HG02852 (cell line): ENCODE measurements at regions not wholly inside any gene's neighbourhood (a gene's known extent, or its start where the extent isn't known, plus 50 kb on each side); places are given as distances from the start of the nearest gene placed in this dataset.
"Not testable (repeated sequence)": the region's sequence is repeated elsewhere in the genome, so short reads cannot be mapped to it uniquely, and the experiment has no call there.

Experiments
- ATAC-seq: cut with Tn5 transposase; IDR thresholded peaks from one replicate; pipeline ENCODE4 v1.9.1; 2021; ENCODE audit warnings: mild to moderate bottlenecking, moderate library complexity; ENCODE audit not compliant: unreplicated experiment

GRCh38 chr2:41032715-41033114 lies 580.8 kb upstream of the SLC8A1 start:
- no peak for ATAC-seq

DNA sequence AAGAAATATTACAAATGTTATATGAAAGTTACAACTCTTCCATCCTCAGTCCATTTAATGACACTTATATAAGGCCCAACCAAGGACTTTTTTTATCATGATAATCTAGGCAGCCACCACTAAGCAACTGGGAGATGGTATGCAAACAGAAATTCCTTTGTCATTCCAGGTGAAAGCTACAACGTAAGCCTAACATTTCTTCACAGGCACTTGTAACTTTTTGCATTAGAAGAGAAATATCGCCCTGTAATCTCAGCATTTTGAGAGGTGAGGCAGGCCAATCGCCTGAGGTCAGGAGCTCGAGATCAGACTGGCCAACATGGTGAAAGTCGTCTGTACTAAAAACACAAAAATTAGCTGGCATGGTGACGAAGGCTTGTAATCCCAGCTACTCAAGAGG lies 581.2 kb upstream of the SLC8A1 start:
- ATAC-seq: no peak

DNA sequence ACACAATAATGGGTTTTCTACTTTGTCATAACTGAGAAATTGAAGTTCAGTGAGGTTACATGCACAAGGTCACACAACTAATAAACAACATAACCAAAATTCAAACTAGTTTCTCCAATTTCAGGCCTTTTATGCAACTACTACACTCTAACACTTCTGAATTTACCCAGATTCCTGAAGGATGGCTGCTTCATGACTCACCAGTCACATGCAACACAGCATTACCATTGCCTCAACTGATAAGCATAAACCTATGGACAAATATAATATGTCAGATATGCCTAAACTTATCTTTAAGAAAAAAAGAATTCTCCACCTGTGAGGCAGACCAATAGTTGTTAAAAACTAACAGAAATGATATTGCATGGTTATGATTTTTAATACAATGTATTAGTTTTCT lies 586.5 kb upstream of the SLC8A1 start:
- no peak for ATAC-seq

DNA sequence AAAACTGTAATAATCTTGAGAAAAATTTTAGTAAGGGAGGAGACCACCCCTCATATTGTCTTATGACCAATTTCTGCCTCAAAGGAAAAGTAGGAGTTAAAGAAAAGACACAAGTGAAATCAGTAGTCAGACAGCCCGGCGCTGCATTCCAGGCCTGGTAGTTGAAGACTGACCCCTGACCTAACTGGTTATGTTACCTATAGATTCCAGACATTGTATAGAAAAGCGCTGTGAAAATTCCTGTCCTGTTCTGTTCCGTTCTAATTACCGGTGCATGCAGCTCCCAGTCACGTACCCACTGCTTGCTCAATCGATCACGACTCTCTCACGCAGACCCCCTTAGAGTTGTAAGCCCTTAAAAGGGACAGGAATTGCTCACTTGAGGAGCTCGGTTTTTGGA lies 587.9 kb upstream of the SLC8A1 start:
- not testable (repeated sequence) for ATAC-seq

DNA sequence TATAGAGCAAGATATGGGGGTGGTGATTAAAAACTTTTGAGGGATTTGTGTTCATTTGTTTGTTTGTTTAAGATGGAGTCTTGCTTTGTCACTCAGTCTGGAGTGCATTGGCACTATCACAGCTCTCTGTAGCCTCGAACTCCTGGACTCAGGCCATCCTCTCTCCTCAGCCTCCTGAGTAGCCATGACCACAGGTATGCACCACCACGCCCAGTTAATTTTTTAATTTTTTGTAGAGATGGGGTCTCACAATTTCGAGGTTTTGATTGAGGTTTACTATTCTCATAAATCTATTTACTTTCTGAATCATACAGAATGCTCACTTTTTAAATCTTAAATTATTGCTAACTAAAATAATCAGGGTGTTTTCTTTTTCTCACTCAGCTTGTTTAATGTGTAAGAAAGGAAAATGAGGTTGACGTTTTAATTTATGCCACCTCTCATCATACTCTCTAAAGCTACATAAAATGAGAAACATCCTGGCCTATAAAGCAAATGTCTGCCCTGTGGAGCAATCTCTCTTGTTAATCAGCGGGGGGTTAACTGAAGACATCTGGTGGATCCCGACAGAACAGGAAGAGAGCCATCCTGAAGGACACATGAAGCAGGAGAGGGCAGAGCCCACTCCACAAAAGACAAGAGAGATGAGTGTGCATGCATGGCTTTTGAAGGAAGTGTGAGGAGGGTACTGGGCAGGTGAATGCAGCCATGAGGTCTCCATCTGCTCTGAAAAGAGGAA lies 589.1 kb upstream of the SLC8A1 start:
- no peak for ATAC-seq

DNA sequence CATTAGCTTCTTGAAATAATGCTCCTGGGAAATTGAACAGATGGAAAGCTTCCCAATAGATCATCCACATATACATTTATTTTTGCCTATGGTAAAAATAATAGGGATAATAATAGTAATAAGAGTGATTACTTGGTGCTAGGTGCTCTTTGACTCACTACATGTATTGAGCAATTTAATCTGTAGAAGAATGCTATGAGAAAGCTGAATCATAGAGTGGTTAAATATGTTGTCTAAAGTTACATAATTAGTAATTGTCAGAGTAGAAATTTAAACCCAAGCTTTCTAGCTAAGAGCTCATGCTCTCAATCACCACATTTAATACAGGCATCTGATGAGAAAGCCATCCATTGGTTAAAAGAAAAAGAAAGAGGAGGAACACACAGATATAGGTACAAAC lies 590.5 kb upstream of the SLC8A1 start:
- no peak for ATAC-seq

DNA sequence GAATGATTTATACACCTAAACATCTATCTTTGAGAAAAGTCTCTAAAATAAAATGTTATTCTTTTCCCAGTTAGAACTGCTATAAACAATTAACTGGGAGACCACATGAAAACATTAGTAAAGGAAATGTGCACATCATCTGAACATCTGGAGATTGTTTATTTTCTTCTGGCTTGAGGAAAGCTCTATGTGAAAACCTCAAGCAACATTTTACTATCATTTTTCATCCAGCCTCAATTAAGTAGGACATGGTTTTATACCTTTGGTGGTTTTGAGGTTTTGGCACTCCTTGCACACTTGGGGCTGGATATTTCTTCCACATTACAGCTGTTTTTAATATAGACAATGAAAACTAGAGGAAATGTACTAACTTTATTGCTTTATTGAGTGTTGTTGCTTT lies 609.5 kb upstream of the SLC8A1 start:
- no peak for ATAC-seq

- no peak for ATAC-seq
These were observed 610.4 kb upstream of the SLC8A1 start for GRCh38 chr2:41062336-41062735.

DNA sequence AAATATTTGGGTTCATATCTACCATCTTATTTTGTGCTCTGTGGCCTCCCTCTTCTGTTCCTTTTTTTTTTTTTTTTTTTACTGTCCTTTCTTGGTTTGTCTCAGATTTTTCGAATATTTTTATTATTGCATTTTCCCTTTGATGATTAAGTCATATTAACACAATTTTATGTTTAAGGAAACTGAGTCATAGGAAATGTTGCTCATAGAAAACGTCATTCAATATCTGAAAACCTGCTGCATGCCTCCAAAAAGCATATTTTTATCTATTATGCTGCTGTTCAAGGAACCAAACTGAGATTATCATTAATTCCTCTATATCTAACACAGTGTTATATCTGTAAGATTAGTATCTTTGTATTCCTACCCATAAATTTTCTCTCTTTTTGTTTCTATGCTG lies 614.3 kb upstream of the SLC8A1 start:
- no peak for ATAC-seq

DNA sequence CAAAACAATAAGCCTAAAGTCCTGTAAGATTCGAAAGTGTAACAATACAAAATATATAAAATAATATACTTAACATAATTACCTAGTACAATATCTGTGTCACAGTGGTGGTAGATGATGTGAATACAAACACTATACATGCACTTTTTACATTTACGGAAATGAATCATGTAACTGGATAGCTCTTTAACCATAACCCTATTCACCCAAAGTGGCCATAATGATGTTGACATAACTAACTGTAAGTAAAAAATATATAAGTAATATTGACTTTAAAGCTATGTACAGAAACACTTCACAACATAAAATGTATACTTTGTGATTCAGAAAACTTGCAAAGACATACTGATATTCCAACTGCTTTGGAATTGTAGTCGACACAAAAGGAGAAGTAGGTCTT lies 616.9 kb upstream of the SLC8A1 start:
- no peak for ATAC-seq

- ATAC-seq: no peak
These were observed 626.5 kb upstream of the SLC8A1 start for GRCh38 chr2:41078341-41078740.

DNA sequence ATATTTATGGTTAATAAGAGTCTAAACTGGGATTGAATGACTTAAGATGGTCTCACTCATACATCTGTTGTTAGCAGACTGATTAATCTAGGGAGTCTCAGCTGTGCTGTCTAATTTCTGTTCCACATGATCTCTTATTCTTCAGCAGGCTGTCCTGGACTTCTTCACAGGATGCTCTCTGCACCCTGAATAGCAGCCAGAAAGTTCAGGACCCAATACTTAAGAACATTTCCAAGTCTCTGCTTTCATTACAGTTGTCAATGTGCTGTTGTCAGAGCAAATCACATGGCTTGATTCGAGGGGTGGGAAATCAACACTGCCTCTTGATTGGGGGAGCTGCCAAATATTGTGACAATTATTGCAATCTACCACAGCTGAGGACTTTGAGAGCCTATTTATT lies 627.1 kb upstream of the SLC8A1 start:
- no peak for ATAC-seq

- no peak for ATAC-seq
These were observed 632.4 kb upstream of the SLC8A1 start for GRCh38 chr2:41084321-41084720.

DNA sequence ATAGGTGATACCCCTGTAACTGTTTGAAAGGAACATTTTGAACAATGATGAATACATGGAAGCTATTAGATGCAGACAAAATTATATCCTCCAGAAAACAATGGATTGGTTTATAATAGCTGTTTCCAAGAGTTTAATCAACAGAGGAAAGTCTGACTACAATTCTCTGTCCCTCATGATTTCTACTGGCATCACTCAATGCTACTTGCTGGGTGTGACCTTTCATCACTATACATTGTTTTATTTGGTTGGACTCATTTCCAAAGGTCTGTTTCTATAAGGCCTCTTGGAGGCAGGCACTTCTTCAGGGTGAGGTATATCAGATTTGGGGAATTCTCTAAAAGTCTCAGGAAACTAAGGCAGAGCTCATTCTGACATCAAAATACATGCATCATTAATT lies 636.1 kb upstream of the SLC8A1 start:
- no peak for ATAC-seq

DNA sequence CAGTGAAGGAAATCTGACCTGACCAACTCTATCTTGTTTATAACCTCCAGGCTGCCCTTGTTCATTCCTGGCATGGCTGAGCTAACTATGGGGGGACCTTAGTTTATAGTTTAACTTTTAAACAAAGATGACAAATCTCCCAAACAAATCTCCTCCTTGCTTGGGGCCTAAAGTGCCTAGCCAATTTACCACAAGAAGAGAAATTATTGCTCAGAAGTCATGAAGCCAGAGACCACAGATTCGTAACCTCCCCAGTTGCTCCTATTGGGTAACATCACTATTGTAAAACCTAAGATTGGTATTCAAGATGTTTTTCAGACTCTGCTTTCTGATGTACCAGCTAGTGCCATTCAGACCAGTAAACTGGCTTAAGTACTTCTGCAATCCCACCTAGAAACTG lies 649.4 kb upstream of the SLC8A1 start:
- ATAC-seq: no peak

GRCh38 chr2:41109744-41110143 lies 657.9 kb upstream of the SLC8A1 start:
- ATAC-seq: no peak

- no peak for ATAC-seq
These were observed 660.1 kb upstream of the SLC8A1 start for GRCh38 chr2:41111836-41112627.

GRCh38 chr2:41116106-41116797 lies 664.4 kb upstream of the SLC8A1 start:
- ATAC-seq: no peak

DNA sequence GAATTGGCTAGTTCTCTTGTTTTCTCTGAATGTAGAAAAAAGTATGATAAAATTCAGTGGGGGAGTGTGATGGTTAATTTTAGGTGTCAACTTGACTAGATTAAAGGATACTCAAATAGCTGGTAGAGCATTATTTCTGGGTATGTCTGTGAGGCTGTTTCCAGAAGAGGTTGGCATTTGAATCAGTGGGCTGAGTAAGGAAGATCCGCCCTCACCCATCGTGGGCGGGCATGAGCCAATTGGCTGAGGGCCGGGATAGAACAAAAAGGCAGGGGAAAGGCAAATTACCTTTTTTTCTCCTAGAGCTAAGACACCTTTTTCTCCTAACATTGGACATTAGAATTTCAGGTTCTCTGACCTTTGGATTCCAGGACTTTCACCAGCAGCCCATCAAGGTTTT lies 667.6 kb upstream of the SLC8A1 start:
- no peak for ATAC-seq

GRCh38 chr2:41123341-41123740 lies 671.5 kb upstream of the SLC8A1 start:
- no peak for ATAC-seq

- ATAC-seq: no peak
These were observed 675.5 kb upstream of the SLC8A1 start for GRCh38 chr2:41127351-41127750.

DNA sequence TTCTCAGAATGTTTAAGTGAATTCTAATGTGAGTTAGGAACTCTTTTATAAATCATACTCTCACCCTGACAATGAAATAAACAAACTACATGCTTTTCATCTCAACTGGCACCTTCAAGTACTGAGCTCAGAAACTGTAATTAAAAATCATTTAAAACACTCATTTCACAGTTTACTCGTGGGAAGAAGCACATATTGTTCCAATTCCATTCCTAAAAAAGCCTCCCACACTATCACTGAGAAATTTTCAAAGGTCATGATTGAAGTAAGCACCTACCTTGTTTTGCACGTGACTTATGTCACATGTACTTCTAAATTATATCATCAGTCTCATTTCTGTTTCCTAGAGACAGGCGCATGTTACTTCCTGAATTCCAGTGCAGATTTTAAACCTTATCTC lies 678.1 kb upstream of the SLC8A1 start:
- no peak for ATAC-seq
